ENCODE measurements at regions not wholly inside any gene's neighbourhood (a gene's known extent, or its start where the extent isn't known, plus 50 kb on each side); places are given as distances from the start of the nearest gene placed in this dataset.

DNA sequence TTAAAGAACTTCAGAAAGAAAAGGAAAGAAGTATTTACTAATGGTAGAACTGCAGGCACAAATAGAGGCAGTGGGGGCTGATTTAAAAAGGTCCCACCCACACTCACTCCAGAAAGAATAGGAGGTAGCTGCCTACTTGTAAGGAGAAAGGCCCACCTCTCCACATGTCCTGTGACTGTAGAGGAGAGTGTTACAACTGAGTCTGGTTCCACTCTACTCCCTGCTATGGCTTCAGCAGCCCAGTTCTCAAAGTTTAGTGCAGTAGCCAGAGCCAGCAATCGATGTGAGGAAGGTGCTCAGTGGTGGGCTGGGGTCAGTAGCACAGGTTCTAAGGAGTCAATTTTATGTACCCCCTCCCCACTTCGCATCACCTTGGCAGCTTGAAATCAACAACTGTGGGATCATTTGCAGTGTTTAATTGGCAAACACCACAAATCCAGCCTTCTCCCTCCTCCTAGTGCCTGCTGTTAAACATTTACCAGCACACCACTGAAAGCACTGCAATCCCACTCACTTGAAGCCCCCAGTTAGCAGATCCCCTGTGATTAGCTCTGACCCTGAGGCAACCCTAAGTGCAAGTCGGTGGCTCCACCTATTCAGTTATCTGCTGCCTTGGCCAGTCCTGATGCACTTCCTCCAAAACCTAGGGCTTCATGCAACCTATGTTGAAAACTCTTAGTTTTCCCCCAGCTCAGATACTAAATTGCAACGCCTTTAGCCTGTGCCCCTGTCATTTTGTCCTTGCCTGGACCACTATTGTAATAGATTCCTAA is 146.6 kb downstream of the BBOX1 start:
- Histone ChIP-seq H3K27me3 (no peaks in the 10 kb centered on the region), H3K9me3 (no peaks in the 10 kb centered on the region), H3K27ac (peak overlapping the region; percentile 22 to 47 (median 31)), H3K4me1 (peaks cover 28% of the 10 kb centered on the region), H3K36me3 (replicated peaks in 1 of 2; ENCODE audit: insufficient read depth in 1 of 2, low read depth in 2 of 2) (no peaks in the 10 kb centered on the region), H3K4me3 (no peak overlapping the region)
- ATAC-seq (no peak), DNase-seq (peak in 1 of 4 donors; percentile 7)
- 21 to 25% methylated on average over 3 to 4 of the region's 4 CpGs for WGBS, 2 donors
- intact Hi-C loops (cut with DNase I), result loop anchor here (5.0 kb wide), 1 partner anchor 110 kb away; no protein-coding TSS in a partner anchor
- TF ChIP-seq POLR2A (IDR thresholded peaks at IDR 0.05) (no peak), CTCF (IDR thresholded peaks at IDR 0.05) (no peak)

- TF ChIP-seq POLR2A (IDR thresholded peaks at IDR 0.05), result no peak
- no peak for TF ChIP-seq CTCF (IDR thresholded peaks at IDR 0.05)
- H3K27me3 ChIP-seq, result no peaks in the 10 kb centered on the region
- H3K36me3 ChIP-seq (replicated peaks in 1 of 2; ENCODE audit: insufficient read depth in 1 of 2, low read depth in 2 of 2), result no peaks in the 10 kb centered on the region
- intact Hi-C loops (cut with DNase I), result loop anchor here (5.0 kb wide), 1 partner anchor 111 kb away; no protein-coding TSS in a partner anchor
- DNase-seq (no peak), ATAC-seq (no peak)
- peaks cover 28% of the 10 kb centered on the region for H3K4me1 ChIP-seq
- H3K4me3 ChIP-seq, result no peak overlapping the region
- H3K27ac ChIP-seq, result peak overlapping the region in 2 of 4 donors; percentile 4 to 37
- H3K9me3 ChIP-seq, result no peaks in the 10 kb centered on the region
Measured at GRCh38 chr11:27186580-27186979, 146.0 kb downstream of the BBOX1 start.

DNA sequence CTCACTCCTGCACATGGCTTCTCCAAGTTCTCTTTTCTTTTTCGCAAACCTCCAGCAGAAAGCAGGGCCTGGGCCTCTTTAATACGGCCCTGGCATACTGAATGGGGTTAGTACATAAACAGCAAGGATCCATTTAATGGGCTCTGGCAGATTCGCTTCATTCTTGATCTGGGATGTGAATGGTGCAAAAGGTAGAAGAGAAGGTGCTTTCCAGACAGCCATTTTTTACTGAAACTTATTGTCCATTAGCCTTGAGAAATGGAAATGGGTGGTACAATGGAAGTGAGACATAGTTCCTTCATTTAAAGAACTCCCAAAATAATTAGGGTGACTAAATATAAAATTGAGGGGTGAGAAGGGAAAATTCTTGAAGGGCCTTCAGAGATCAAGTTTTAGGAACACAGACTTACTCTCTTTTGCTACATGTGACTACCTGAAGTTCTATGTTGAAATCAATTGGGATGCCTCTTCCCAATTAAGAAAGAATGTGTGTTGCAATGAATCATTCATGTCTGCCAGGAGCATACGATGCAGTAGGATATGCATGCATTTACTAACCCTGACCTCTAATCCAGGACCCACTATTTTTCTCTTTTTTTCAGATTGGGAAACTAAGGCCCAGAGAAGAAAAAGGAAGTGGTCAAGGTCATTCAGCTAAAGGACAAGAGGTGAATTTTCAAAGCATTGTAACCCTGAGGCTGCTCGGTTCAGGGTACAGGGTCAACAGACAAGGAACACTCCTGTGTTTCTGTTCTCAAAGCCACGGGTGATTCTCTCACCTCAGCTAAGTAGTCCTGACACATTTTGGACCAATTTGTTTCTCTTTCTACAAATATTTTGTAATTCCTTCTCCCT is 144.1 kb downstream of the BBOX1 start:
- Histone ChIP-seq H3K4me1 (peaks cover 28% of the 10 kb centered on the region), H3K36me3 (replicated peaks in 1 of 2; ENCODE audit: insufficient read depth in 1 of 2, low read depth in 2 of 2) (no peaks in the 10 kb centered on the region), H3K27me3 (no peaks in the 10 kb centered on the region), H3K9me3 (no peaks in the 10 kb centered on the region), H3K27ac (no peak overlapping the region), H3K4me3 (no peak overlapping the region)
- DNase-seq (no peak), ATAC-seq (no peak)
- TF ChIP-seq CTCF (IDR thresholded peaks at IDR 0.05) (no peak), POLR2A (IDR thresholded peaks at IDR 0.05) (no peak)
- 60 to 63% methylated on average over 6 of the region's 6 CpGs for WGBS, 2 donors
- intact Hi-C loops (cut with DNase I), result loop anchor here (5.0 kb wide), 2 partner anchors 113 to 303 kb away; no protein-coding TSS in a partner anchor

DNA sequence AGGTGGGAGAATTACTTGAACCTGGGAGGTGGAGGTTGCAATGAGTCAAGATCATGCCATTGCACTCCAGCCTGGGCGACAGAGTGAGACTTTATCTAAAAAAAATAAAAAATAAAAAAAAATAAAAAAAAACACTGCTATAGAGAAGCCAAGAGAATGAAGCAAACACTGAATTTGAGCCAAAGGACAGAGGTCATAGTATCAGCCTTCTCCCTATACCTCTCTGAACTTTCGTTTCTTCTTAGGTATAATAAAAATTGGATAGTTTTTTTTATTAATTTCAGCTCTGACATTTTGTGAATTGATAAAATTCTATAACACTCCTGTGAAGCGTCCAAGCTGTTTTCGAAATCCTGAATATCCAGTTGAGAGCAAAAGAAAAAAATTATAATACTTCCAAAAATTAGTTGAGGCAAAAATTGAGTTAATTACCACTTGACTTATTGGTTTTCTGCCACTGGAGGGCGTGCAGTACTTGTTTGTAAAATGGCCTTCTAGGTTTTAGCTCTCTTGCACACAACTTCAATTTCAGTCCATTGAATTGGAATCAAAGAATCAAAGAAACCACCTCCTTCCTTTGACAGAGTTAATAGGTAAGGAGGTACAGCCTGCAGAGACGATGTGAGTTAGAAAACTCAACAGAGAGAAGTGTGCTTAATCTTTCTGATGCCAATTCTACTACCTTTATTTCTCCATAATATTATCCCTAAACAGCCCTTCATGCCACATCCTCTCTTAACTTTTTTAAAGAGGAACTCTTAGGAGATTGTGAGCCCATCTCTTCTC is 143.2 kb downstream of the BBOX1 start:
- no peak for TF ChIP-seq POLR2A (IDR thresholded peaks at IDR 0.05)
- TF ChIP-seq CTCF (IDR thresholded peaks at IDR 0.05), result peak; percentile 48 to 91 (median 85)
- WGBS, 2 donors, result 11 to 15% methylated on average over 6 of the region's 6 CpGs
- Histone ChIP-seq H3K36me3 (replicated peaks in 1 of 2; ENCODE audit: insufficient read depth in 1 of 2, low read depth in 2 of 2) (no peaks in the 10 kb centered on the region), H3K9me3 (no peaks in the 10 kb centered on the region), H3K4me3 (no peak overlapping the region), H3K27ac (no peak overlapping the region), H3K4me1 (peaks cover 24% of the 10 kb centered on the region), H3K27me3 (no peaks in the 10 kb centered on the region)
- intact Hi-C loops (cut with DNase I), result loop anchor here (5.0 kb wide), 1 partner anchor 303 kb away; no protein-coding TSS in a partner anchor
- peak; percentile 69 to 74 (median 72) for DNase-seq
- ATAC-seq, result peak; percentile 67
